GM10266 (cell line): ENCODE measurements at regions not wholly inside any gene's neighbourhood (a gene's known extent, or its start where the extent isn't known, plus 50 kb on each side); places are given as distances from the start of the nearest gene placed in this dataset.
"Not testable (repeated sequence)": the region's sequence is repeated elsewhere in the genome, so short reads cannot be mapped to it uniquely, and the experiment has no call there.

Experiments used
- DNase-seq: peaks from one replicate; pipeline ENCODE4 v3.0.0; 2012; ENCODE audit errors: extremely low spot score
- CTCF ChIP-seq: IDR thresholded peaks from 2 replicates; pipeline ENCODE4 v1.5.1; 2012; ENCODE audit warnings: mild to moderate bottlenecking, low read depth; ENCODE audit not compliant: control insufficient read depth, insufficient read depth; ENCODE audit errors: missing control alignments

GRCh38 chr2:113386780-113387433, 50.6 kb upstream of the ZNG1B start:
- DNase-seq, result not testable (repeated sequence)

GRCh38 chr2:113379621-113380020, 57.9 kb upstream of the ZNG1B start:
- not testable (repeated sequence) for DNase-seq

- TF ChIP-seq CTCF, result no peak
- DNase-seq, result peak; percentile 15
Measured at GRCh38 chr2:113376913-113377445, 60.5 kb upstream of the ZNG1B start.

- no peak for TF ChIP-seq CTCF
- DNase-seq, result no peak
Measured at GRCh38 chr2:113376253-113376912, 61.1 kb upstream of the ZNG1B start.

GRCh38 chr2:113374857-113375256, 62.6 kb upstream of the ZNG1B start:
- DNase-seq, result not testable (repeated sequence)

- not testable (repeated sequence) for DNase-seq
Measured at GRCh38 chr2:113372258-113372834, 65.1 kb upstream of the ZNG1B start.

- TF ChIP-seq CTCF, result peak; percentile 33
- DNase-seq, result peak; percentile 35
Measured at GRCh38 chr2:113370478-113371091, 66.9 kb upstream of the ZNG1B start.

GRCh38 chr2:113370030-113370429, 67.5 kb upstream of the ZNG1B start:
- DNase-seq, result no peak
- no peak for TF ChIP-seq CTCF

- DNase-seq, result not testable (repeated sequence)
Measured at GRCh38 chr2:113368581-113368980, 68.9 kb upstream of the ZNG1B start.

GRCh38 chr2:113366821-113367220, 70.7 kb upstream of the ZNG1B start:
- DNase-seq, result not testable (repeated sequence)

- DNase-seq, result not testable (repeated sequence)
Measured at GRCh38 chr2:113365791-113366190, 71.7 kb upstream of the ZNG1B start.

GRCh38 chr2:113365290-113365689, 72.2 kb upstream of the ZNG1B start:
- DNase-seq, result not testable (repeated sequence)
